ENCODE measurements at regions not wholly inside any gene's neighbourhood (a gene's known extent, or its start where the extent isn't known, plus 50 kb on each side); places are given as distances from the start of the nearest gene placed in this dataset.

DNA sequence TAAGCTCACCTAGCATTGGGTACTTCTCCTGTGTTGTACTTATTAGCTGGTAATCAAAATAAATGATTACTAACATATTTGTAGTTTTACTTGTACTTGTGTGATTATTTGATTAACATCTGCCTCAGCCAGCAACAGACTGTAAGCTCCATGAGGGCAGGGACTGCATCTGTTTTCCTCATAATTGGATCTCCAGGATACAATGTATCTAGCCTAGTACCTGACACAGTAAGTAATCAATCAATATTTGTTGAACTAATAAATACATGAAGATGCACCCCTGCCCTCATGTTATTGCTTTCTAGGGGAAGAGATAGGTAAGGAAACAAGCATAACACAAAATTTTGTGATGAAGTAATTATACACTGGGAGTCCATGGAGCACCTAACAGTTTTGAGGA, 101.5 kb downstream of the TENT5C start:
- TF ChIP-seq SP1 (IDR thresholded peaks at IDR 0.05; ENCODE audit: low read depth): no peak
- TF ChIP-seq, protein P1, sequence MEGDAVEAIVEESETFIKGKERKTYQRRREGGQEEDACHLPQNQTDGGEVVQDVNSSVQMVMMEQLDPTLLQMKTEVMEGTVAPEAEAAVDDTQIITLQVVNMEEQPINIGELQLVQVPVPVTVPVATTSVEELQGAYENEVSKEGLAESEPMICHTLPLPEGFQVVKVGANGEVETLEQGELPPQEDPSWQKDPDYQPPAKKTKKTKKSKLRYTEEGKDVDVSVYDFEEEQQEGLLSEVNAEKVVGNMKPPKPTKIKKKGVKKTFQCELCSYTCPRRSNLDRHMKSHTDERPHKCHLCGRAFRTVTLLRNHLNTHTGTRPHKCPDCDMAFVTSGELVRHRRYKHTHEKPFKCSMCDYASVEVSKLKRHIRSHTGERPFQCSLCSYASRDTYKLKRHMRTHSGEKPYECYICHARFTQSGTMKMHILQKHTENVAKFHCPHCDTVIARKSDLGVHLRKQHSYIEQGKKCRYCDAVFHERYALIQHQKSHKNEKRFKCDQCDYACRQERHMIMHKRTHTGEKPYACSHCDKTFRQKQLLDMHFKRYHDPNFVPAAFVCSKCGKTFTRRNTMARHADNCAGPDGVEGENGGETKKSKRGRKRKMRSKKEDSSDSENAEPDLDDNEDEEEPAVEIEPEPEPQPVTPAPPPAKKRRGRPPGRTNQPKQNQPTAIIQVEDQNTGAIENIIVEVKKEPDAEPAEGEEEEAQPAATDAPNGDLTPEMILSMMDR (IDR thresholded peaks at IDR 0.05 in 2 of 3, conservative IDR thresholded peaks at IDR 0.05 in 1 of 3; ENCODE audit: borderline replicate concordance in 1 of 3, insufficient read depth in 1 of 3, low read depth in 2 of 3, low read length in 2 of 3): no peak
- TF ChIP-seq POLR2A (IDR thresholded peaks at IDR 0.05; ENCODE audit: borderline replicate concordance, extremely low read depth, insufficient read depth, insufficient read length): no peak
- TF ChIP-seq EZH2phosphoT487 (IDR thresholded peaks at IDR 0.05; ENCODE audit: borderline replicate concordance): no peak
- no peak for TF ChIP-seq CBX3 (IDR thresholded peaks at IDR 0.05; ENCODE audit: low read depth)
- TF ChIP-seq EZH2 (IDR thresholded peaks at IDR 0.05): no peak
- no peak for TF ChIP-seq ZNF274 (IDR thresholded peaks at IDR 0.05; ENCODE audit: low read depth, low read length)
- no peak for TF ChIP-seq EGR1 (IDR thresholded peaks at IDR 0.05; ENCODE audit: low read depth)
- no peak for TF ChIP-seq POLR2AphosphoS5 (IDR thresholded peaks at IDR 0.05; ENCODE audit: low read depth, low read length)
- TF ChIP-seq JUND (IDR thresholded peaks at IDR 0.05): no peak
- TF ChIP-seq, protein P2, sequence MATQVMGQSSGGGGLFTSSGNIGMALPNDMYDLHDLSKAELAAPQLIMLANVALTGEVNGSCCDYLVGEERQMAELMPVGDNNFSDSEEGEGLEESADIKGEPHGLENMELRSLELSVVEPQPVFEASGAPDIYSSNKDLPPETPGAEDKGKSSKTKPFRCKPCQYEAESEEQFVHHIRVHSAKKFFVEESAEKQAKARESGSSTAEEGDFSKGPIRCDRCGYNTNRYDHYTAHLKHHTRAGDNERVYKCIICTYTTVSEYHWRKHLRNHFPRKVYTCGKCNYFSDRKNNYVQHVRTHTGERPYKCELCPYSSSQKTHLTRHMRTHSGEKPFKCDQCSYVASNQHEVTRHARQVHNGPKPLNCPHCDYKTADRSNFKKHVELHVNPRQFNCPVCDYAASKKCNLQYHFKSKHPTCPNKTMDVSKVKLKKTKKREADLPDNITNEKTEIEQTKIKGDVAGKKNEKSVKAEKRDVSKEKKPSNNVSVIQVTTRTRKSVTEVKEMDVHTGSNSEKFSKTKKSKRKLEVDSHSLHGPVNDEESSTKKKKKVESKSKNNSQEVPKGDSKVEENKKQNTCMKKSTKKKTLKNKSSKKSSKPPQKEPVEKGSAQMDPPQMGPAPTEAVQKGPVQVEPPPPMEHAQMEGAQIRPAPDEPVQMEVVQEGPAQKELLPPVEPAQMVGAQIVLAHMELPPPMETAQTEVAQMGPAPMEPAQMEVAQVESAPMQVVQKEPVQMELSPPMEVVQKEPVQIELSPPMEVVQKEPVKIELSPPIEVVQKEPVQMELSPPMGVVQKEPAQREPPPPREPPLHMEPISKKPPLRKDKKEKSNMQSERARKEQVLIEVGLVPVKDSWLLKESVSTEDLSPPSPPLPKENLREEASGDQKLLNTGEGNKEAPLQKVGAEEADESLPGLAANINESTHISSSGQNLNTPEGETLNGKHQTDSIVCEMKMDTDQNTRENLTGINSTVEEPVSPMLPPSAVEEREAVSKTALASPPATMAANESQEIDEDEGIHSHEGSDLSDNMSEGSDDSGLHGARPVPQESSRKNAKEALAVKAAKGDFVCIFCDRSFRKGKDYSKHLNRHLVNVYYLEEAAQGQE (IDR thresholded peaks at IDR 0.05; ENCODE audit: low read depth): no peak
